ENCODE measurements at regions not wholly inside any gene's neighbourhood (a gene's known extent, or its start where the extent isn't known, plus 50 kb on each side); places are given as distances from the start of the nearest gene placed in this dataset.

DNA sequence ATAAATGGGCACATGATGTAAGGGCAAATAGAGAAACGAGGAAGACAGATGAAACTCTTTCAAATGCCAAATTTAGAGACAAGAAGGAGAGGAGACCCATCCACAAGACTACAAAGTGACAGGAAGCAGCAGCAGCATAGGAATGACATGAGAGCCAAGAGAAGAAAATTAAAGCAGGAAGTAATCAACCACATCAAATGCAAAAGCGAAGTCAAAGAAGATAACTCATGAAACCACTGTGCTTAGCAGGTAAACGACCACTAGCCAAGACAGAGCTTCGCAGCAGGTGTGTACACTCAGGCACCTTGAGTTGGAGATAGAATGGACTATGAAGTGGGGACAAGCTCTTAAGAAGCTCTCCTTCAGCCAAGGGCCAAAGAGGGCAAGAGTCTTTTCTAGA, 64.1 kb downstream of the KLF12 start:
- no peak for TF ChIP-seq POLR2A (IDR thresholded peaks at IDR 0.05; ENCODE audit: low read length)
- TF ChIP-seq GATA1 (IDR thresholded peaks at IDR 0.05; ENCODE audit: low read depth, low read length): no peak
